ENCODE measurements at regions not wholly inside any gene's neighbourhood (a gene's known extent, or its start where the extent isn't known, plus 50 kb on each side); places are given as distances from the start of the nearest gene placed in this dataset.

- TF ChIP-seq, protein P1, sequence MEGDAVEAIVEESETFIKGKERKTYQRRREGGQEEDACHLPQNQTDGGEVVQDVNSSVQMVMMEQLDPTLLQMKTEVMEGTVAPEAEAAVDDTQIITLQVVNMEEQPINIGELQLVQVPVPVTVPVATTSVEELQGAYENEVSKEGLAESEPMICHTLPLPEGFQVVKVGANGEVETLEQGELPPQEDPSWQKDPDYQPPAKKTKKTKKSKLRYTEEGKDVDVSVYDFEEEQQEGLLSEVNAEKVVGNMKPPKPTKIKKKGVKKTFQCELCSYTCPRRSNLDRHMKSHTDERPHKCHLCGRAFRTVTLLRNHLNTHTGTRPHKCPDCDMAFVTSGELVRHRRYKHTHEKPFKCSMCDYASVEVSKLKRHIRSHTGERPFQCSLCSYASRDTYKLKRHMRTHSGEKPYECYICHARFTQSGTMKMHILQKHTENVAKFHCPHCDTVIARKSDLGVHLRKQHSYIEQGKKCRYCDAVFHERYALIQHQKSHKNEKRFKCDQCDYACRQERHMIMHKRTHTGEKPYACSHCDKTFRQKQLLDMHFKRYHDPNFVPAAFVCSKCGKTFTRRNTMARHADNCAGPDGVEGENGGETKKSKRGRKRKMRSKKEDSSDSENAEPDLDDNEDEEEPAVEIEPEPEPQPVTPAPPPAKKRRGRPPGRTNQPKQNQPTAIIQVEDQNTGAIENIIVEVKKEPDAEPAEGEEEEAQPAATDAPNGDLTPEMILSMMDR (IDR thresholded peaks at IDR 0.05), result no peak
- no peak for TF ChIP-seq POLR2A (IDR thresholded peaks at IDR 0.05)
Measured at GRCh38 chr2:145268931-145269330, 749.0 kb upstream of the ZEB2 start.

All from Peyer's patch (tissue), 4 donors.